Pancreas (tissue), 10 donors: ENCODE measurements at regions not wholly inside any gene's neighbourhood (a gene's known extent, or its start where the extent isn't known, plus 50 kb on each side); places are given as distances from the start of the nearest gene placed in this dataset.

Experiments
- ATAC-seq, 4 donors: fragments of 200-7000 bp; cut with Tn5 transposase; one replicate each; pipeline versions ENCODE4 v1.8.0 to v1.9.1; 2020; ENCODE audit warnings: mild to moderate bottlenecking in 4 of 4, moderate library complexity in 4 of 4
- DNase-seq, 6 donors: peaks; one replicate each; pipeline ENCODE4 v3.0.0-alpha.2; 2020
- FAIRE-seq: peaks from 2 replicates; lab custom pipeline; 2012; peaks lifted over from hg19 to GRCh38; lab: Jason Lieb, UNC
- H3K27ac ChIP-seq, 4 donors: fragments of 200-600 bp; sonication (generic); 1 replicate in 3 of 4; 2 replicates in 1 of 4; pipeline versions ENCODE4 v1.5.0 to v1.8.0; 2020
- H3K27me3 ChIP-seq, 4 donors: fragments of 200-600 bp; one replicate each; pipeline ENCODE4 v1.8.0; 2021
- H3K36me3 ChIP-seq, 3 donors: fragments of 200-600 bp; sonication (generic) in 1 of 3; one replicate each; pipeline versions ENCODE4 v1.5.0 to v1.8.0; 2020 to 2021
- H3K4me1 ChIP-seq, 3 donors: fragments of 200-600 bp; one replicate each; pipeline ENCODE4 v1.8.0; 2021
- H3K4me3 ChIP-seq, 4 donors: fragments of 200-600 bp; sonication (generic) in 2 of 4; one replicate each; pipeline versions ENCODE4 v1.5.0 to v1.8.0; 2020 to 2021
- H3K9me3 ChIP-seq, 4 donors: fragments of 200-600 bp; one replicate each; pipeline ENCODE4 v1.8.0; 2021
- CTCF ChIP-seq, 4 donors: fragments of 200-600 bp; sonication (generic) in 3 of 4; IDR thresholded peaks; one replicate each; pipeline versions ENCODE4 v1.5.0 to v1.8.0; 2021; ENCODE audit warnings: antibody characterized with exemption in 4 of 4
- WGBS, 2 donors: extraction: QIAGEN DNeasy Blood & Tissue Kit; methylation state at CpG; one replicate each; pipeline ENCODE4 v1.1.7; 2013; 5-methylcytosine and 5-hydroxymethylcytosine counted together
- intact Hi-C, 3 donors: fragments of 100-400 bp; cut with DNase I; formaldehyde crosslinking; loops; one replicate each; pipeline versions ENCODE4 v1.11.1 to v1.14.2; 2022
- donor health status: healthy with polysubstance abuse.
- donor health status: DM: no; HTN: no; CAD: no; lungs with moderate emphysema.
- donor health status: DM: no; HTN: no; CAD: no.
- donor health status: control.
- donor health status: control.
- donor health status: Bipolar disorder and iron deficiency.
- donor health status: DM: yes; HTN: yes; CAD: no.
- donor health status: DM: no; HTN: no; CAD: no.
- donor health status: DM: no; HTN: no; CAD: no.
- donor health status: DM: yes; HTN: yes; CAD: no.

DNA sequence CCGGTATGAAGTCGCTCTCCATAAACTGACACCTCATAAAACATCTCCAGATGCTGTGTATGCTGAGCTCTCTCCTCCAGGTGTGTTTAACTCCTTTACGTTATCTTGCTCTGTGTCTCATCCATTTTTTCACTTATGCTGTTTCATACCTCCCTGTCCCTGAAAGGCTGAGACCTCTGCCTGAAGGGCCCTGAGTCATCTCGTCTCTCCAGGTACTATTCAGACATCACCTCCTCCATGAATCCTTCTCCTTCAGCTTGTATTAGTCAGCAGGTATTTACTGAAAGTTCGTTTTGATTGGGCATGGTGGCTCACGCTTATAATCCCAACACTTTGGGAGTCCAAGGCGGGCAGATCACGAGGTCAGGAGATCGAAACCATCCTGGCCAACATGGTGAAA, 244.5 kb upstream of the EPHA4 start:
- no peak for TF ChIP-seq CTCF (IDR thresholded peaks at IDR 0.05)
- Histone ChIP-seq H3K27me3 (no peaks in the 10 kb centered on the region), H3K4me3 (no peak overlapping the region), H3K9me3 (no peaks in the 10 kb centered on the region), H3K36me3 (no peaks in the 10 kb centered on the region), H3K4me1 (no peaks in the 10 kb centered on the region), H3K27ac (no peak overlapping the region)
- no peak for ATAC-seq
- FAIRE-seq, result no peak
- intact Hi-C loops, result no loop called here
- 80 to 87% methylated on average over 9 of the region's 9 CpGs for WGBS, 2 donors
- DNase-seq, result no peak

GRCh38 chr2:221810650-221811049, 238.5 kb upstream of the EPHA4 start:
- H3K9me3 ChIP-seq, result no peaks in the 10 kb centered on the region
- ATAC-seq (no peak), DNase-seq (no peak), FAIRE-seq (no peak)
- H3K4me3 ChIP-seq, result no peak overlapping the region
- intact Hi-C loops, result no loop called here
- H3K4me1 ChIP-seq, result no peaks in the 10 kb centered on the region
- H3K27ac ChIP-seq, result no peak overlapping the region
- H3K27me3 ChIP-seq, result no peaks in the 10 kb centered on the region
- no peaks in the 10 kb centered on the region for H3K36me3 ChIP-seq
- TF ChIP-seq CTCF (IDR thresholded peaks at IDR 0.05), result no peak

GRCh38 chr2:221810245-221810644, 238.1 kb upstream of the EPHA4 start:
- no peak for DNase-seq
- no peak overlapping the region for H3K27ac ChIP-seq
- H3K9me3 ChIP-seq, result no peaks in the 10 kb centered on the region
- no peak for TF ChIP-seq CTCF (IDR thresholded peaks at IDR 0.05)
- H3K4me3 ChIP-seq, result no peak overlapping the region
- no peak for ATAC-seq
- no peaks in the 10 kb centered on the region for H3K4me1 ChIP-seq
- intact Hi-C loops, result no loop called here
- FAIRE-seq, result no peak
- H3K27me3 ChIP-seq, result no peaks in the 10 kb centered on the region
- WGBS, 2 donors, result 36 to 40% methylated on average over 4 of the region's 4 CpGs
- no peaks in the 10 kb centered on the region for H3K36me3 ChIP-seq

DNA sequence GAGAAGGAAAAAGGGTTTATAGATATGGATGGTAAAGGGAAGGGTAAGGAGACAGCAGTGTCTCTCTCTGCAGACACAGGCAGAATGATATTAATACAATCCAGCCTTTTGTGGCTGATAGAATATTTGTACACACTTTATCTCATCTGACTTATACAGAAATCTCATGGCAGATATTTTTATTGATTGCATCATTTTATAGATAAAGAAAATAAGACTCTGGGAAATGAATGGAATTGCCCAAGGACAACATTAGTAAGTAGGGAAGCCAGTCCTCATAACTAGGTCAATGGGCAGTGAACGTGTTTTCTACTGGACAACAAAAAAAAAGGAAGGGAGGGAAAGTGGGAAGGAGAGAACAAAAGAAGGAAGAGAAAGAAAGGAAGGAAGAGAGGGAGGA, 236.4 kb upstream of the EPHA4 start:
- intact Hi-C loops, result no loop called here
- no peak for TF ChIP-seq CTCF (IDR thresholded peaks at IDR 0.05)
- FAIRE-seq, result no peak

GRCh38 chr2:221807706-221808105, 235.6 kb upstream of the EPHA4 start:
- Histone ChIP-seq H3K4me3 (no peak overlapping the region), H3K36me3 (no peaks in the 10 kb centered on the region), H3K27ac (no peak overlapping the region), H3K9me3 (no peaks in the 10 kb centered on the region), H3K27me3 (no peaks in the 10 kb centered on the region), H3K4me1 (no peaks in the 10 kb centered on the region)
- FAIRE-seq (no peak), ATAC-seq (no peak), DNase-seq (no peak)
- intact Hi-C loops, result no loop called here
- 79 to 80% methylated on average over 1 of the region's 1 CpG for WGBS, 2 donors
- TF ChIP-seq CTCF (IDR thresholded peaks at IDR 0.05), result no peak

More for the DNA sequence above, 236.4 kb upstream of the EPHA4 start:
- no peak for DNase-seq
- no peak for ATAC-seq
- Histone ChIP-seq H3K4me3 (no peak overlapping the region), H3K9me3 (no peaks in the 10 kb centered on the region), H3K27ac (no peak overlapping the region), H3K36me3 (no peaks in the 10 kb centered on the region), H3K27me3 (no peaks in the 10 kb centered on the region), H3K4me1 (no peaks in the 10 kb centered on the region)
- WGBS, 2 donors, result 14 to 21% methylated on average over 1 of the region's 1 CpG
